Activated B cell treated with CpG ODN at 0.5 μM for 24 hours (primary cell): ENCODE measurements at regions not wholly inside any gene's neighbourhood (a gene's known extent, or its start where the extent isn't known, plus 50 kb on each side); places are given as distances from the start of the nearest gene placed in this dataset.

ENCODE experiments used
- ATAC-seq: fragments of 200-7000 bp; cut with Tn5 transposase; one replicate; pipeline ENCODE4 v1.10.0; 2021; ENCODE audit warnings: low read depth, mild to moderate bottlenecking, moderate library complexity
- CTCF ChIA-PET: fragments of 350-600 bp; sonication (Branson Sonifier 250); formaldehyde crosslinking; loops from one replicate; lab custom pipeline; 2021; ENCODE audit warnings: antibody characterized with exemption; lab: Charles Lee
- POLR2A ChIA-PET: fragments of 350-600 bp; sonication (Branson Sonifier 250); formaldehyde crosslinking; loops from one replicate; lab custom pipeline; 2021; ENCODE audit warnings: antibody characterized with exemption; lab: Charles Lee
- DNase-seq: peaks from one replicate; pipeline ENCODE4 v3.0.0; 2022
- H3K27ac Mint-ChIP-seq: one replicate; pipeline ENCODE4 v1.8.0; 2020; ENCODE audit warnings: mixed read lengths
- H3K27me3 Mint-ChIP-seq: one replicate; pipeline ENCODE4 v1.8.0; 2021; ENCODE audit warnings: mixed read lengths
- H3K36me3 Mint-ChIP-seq: one replicate; pipeline ENCODE4 v1.8.0; 2021; ENCODE audit warnings: low read depth, mixed read lengths
- H3K4me1 Mint-ChIP-seq: one replicate; pipeline ENCODE4 v1.8.0; 2021; ENCODE audit warnings: mixed read lengths
- H3K4me3 Mint-ChIP-seq: one replicate; pipeline ENCODE4 v1.8.0; 2020; ENCODE audit warnings: mild to moderate bottlenecking, mixed read lengths
- H3K9me3 Mint-ChIP-seq: one replicate; pipeline ENCODE4 v1.8.0; 2020; ENCODE audit warnings: mixed read lengths
- intact Hi-C: fragments of 100-400 bp; cut with micrococcal nuclease; formaldehyde crosslinking; loops from one replicate; pipeline ENCODE4 v1.15.1; 2024
- TF ChIP-seq, protein P1 (sequence below): fragments of 200-600 bp; IDR thresholded peaks from one replicate; pipeline ENCODE4 v1.8.0; 2022; ENCODE audit warnings: antibody characterized with exemption, mild to moderate bottlenecking

DNA sequence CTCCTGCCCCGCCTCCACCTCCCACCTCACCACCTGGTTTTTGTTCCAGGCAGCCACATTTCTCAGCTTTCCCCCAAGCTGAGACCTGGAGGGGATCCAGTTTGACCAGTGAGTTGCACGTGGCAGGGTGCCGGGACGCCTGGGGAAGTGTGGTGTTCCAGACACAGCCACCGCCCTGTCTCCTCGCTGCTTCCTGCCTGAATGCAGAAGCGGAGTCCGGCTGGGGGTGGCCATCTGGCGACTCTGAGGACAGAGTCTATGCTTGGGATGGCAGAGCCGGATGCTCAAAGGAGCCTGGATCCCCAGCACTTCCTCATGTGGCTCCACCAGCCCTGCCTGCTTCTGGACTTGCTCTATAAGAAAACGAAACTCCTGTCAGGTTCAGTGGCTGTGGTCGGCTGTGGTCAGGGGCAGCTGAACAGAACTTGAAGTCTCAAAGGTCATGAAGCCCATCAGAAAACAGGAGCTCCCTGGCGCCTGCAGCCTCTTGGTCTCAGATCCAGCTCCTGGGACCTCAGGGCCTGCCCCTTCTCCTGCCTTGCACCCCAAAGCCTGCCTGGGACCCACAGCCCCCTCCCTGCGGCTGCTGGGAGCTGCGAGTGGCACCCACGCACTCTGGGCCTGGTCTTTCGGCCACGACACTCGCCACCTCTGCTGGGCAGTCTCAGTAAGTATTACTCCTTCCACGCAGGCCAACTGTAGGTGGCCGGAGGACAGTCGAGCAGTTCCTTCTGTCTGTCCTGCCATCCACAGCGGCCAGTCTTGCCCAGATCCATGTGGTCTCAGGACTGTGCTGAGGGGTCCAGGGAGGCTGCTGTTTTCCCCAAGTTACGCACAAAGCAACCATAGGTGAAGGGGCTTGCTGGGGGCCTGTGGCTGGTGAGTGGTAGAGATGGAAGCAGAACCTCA is 112.8 kb upstream of the MEF2A start:
- H3K27me3 Mint-ChIP-seq = no peaks in the 10 kb centered on the region
- H3K4me1 Mint-ChIP-seq = peaks cover 46% of the 10 kb centered on the region
- peak; percentile 37 for DNase-seq
- H3K27ac Mint-ChIP-seq = peak overlapping the region; percentile 24
- peak overlapping the region; percentile 67 for H3K4me3 Mint-ChIP-seq
- intact Hi-C loops = no loop called here
- CTCF ChIA-PET = interaction anchor here (1.2 kb wide), 1 partner anchor 19 kb away, joined by 3 read pairs; no protein-coding TSS in a partner anchor
- POLR2A ChIA-PET = interaction anchor here (0.9 to 1.2 kb wide), 3 partner anchors 24 to 112 kb away, joined by 3 to 5 read pairs (median 3); partner anchors contain the start of gene MEF2A
- TF ChIP-seq, protein P1, sequence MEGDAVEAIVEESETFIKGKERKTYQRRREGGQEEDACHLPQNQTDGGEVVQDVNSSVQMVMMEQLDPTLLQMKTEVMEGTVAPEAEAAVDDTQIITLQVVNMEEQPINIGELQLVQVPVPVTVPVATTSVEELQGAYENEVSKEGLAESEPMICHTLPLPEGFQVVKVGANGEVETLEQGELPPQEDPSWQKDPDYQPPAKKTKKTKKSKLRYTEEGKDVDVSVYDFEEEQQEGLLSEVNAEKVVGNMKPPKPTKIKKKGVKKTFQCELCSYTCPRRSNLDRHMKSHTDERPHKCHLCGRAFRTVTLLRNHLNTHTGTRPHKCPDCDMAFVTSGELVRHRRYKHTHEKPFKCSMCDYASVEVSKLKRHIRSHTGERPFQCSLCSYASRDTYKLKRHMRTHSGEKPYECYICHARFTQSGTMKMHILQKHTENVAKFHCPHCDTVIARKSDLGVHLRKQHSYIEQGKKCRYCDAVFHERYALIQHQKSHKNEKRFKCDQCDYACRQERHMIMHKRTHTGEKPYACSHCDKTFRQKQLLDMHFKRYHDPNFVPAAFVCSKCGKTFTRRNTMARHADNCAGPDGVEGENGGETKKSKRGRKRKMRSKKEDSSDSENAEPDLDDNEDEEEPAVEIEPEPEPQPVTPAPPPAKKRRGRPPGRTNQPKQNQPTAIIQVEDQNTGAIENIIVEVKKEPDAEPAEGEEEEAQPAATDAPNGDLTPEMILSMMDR = no peak
- ATAC-seq = peak; percentile 78
- H3K36me3 Mint-ChIP-seq = no peaks in the 10 kb centered on the region
- peaks cover 9% of the 10 kb centered on the region for H3K9me3 Mint-ChIP-seq

DNA sequence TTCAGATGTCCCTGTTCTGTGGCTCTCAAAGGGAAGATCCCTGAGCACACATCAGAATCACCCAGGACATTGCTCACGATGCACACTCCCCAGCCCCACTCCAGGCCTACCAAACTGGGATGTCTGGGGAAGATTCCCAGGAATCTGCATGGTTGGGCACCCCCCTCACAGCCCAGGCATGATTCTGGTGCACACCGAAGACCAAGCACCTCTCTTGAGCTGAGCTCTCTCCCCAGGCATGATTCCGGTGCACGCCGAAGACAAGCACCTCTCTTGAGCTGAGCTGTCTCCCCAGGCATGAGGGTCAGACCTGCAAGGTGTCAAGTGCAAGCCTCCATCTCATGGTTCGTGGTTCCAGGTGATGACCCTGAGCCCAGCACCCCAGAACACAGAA is 112.2 kb upstream of the MEF2A start:
- no peak for DNase-seq
- no peak for ATAC-seq
- TF ChIP-seq, protein P1 = no peak
- H3K27ac Mint-ChIP-seq = no peak overlapping the region
- ChIA-PET POLR2A (interaction anchor here (1.0 to 1.2 kb wide), 2 partner anchors 23 to 111 kb away, joined by 3 to 5 read pairs; partner anchors contain the start of gene MEF2A), CTCF (interaction anchor here (1.2 kb wide), 1 partner anchor 20 kb away, joined by 3 read pairs; no protein-coding TSS in a partner anchor)
- H3K4me3 Mint-ChIP-seq = no peak overlapping the region
- peaks cover 42% of the 10 kb centered on the region for H3K4me1 Mint-ChIP-seq
- no peaks in the 10 kb centered on the region for H3K36me3 Mint-ChIP-seq
- intact Hi-C loops = no loop called here
- H3K9me3 Mint-ChIP-seq = peaks cover 10% of the 10 kb centered on the region
- H3K27me3 Mint-ChIP-seq = no peaks in the 10 kb centered on the region

DNA sequence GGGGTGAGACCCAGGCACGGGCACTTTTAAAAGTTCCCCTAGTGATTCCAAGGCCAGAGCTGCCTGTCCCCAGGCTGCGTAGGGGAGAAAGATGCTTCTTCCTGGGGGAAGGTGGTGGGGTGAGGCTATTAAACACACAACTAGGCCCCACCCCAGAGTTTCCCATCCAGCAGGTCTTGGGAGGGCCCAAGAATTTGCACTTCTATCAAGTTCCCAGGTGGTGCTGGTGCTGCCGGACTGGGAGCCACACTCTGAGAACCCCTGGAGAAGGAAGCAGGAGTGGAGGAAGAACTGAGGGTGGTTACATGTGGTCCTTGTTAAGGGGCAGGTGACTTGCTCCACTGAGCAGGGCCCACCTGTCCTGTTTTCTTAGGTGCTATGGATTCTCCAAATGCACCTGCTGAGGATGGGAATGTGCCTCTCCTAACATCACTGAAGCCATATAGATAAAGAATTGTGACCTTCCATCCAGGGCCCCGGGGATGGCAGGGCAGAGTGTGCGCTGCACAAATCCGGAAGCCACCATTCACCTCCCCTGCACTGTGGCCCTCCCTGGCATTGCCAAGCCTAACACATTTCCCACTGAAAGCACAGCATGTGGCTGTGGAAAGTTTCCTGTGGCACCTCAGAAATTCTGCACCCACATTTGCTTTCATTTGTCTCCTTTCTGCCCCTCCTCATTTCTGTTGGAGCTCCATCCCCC is 111.5 kb upstream of the MEF2A start:
- Mint-ChIP-seq H3K36me3 (no peaks in the 10 kb centered on the region), H3K9me3 (peaks cover 11% of the 10 kb centered on the region), H3K27ac (no peak overlapping the region), H3K4me1 (peaks cover 42% of the 10 kb centered on the region), H3K27me3 (no peaks in the 10 kb centered on the region), H3K4me3 (no peak overlapping the region)
- CTCF ChIA-PET = no interaction called here
- no peak for ATAC-seq
- POLR2A ChIA-PET = no interaction called here
- intact Hi-C loops = no loop called here
- peak; percentile 12 for DNase-seq
- TF ChIP-seq, protein P1 = no peak

DNA sequence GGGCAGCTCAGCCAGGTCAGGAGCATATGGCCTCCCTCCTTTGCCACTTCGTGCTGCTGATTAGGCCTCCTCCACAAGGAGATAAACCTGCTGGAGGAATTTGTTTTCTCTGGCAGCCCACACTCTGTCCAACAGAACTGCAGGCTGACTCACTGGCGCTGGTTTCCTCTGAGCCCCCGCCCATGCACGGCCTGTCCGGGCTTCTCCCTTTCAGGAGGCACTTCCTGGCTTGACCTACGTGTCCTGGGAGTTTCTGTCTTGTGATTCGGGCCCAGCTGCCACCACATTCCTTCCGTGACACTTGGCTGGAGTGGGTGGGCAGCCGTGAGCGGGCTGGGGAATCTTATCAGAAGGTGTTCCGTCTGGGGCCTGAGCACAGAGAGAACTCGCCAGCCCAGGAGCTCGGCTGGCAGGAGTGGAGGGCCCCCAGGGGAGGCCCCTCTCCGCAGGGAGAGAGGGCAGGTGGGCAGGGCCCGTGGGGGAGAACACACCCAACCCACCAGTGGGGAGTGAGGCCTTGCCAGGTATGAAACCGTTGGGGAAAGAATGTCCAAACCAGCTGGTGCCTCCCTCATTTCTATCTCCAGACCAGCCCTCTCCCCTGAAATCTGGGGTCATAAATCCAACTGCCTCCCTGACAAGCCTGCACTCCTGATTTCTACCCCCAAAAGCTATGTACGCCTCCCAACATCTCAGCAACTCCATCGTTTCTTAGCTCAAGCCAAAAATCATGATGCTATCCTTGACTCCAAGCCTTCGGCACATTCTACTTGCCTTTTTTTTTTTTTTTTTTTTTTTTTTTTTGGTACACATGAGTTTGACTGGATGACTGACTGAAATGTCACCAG is 110.6 kb upstream of the MEF2A start:
- DNase-seq = no peak
- ATAC-seq = no peak
- ChIA-PET POLR2A (no interaction called here), CTCF (no interaction called here)
- H3K9me3 Mint-ChIP-seq = peaks cover 11% of the 10 kb centered on the region
- no peaks in the 10 kb centered on the region for H3K36me3 Mint-ChIP-seq
- H3K4me1 Mint-ChIP-seq = peaks cover 40% of the 10 kb centered on the region
- no peak overlapping the region for H3K27ac Mint-ChIP-seq
- no peaks in the 10 kb centered on the region for H3K27me3 Mint-ChIP-seq
- H3K4me3 Mint-ChIP-seq = no peak overlapping the region
- TF ChIP-seq, protein P1 = no peak
- intact Hi-C loops = no loop called here
